GM12878 (cell line): ENCODE measurements at regions not wholly inside any gene's neighbourhood (a gene's known extent, or its start where the extent isn't known, plus 50 kb on each side); places are given as distances from the start of the nearest gene placed in this dataset.

ENCODE experiments used
- ATAC-seq: fragments of 200-7000 bp; cut with Tn5 transposase; 3 replicates; pipeline ENCODE4 v1.9.1; 2020; ENCODE audit warnings: mild to moderate bottlenecking, moderate library complexity
- BruUV-seq: library from RNA; stranded (reverse); fragments of 400-500 nt; replicated peaks from 2 replicates; lab custom pipeline; 2021; lab: Mats Ljungman, UMichigan
- CTCF ChIA-PET: fragments of 300-600 bp; sonication (Branson Sonifier 250); formaldehyde crosslinking; extraction: SDS; loops from one replicate; lab custom pipeline; 2021; ENCODE audit warnings: inconsistent platforms; lab: Yijun Ruan, JAX
- POLR2A ChIA-PET: fragments of 350-600 bp; formaldehyde crosslinking; extraction: SDS; loops from one replicate; lab custom pipeline; 2021; ENCODE audit warnings: inconsistent platforms; lab: Charles Lee
- RAD21 ChIA-PET: fragments of 300-600 bp; sonication (Branson Sonifier 250); formaldehyde crosslinking; loops from one replicate; lab custom pipeline; 2023; ENCODE audit warnings: antibody characterized with exemption; ENCODE audit not compliant: unreplicated experiment; lab: Charles Lee
- SMC1A ChIA-PET: fragments of 300-600 bp; sonication (Branson Sonifier 250); formaldehyde crosslinking; loops from one replicate; lab custom pipeline; 2023; ENCODE audit not compliant: unreplicated experiment, uncharacterized antibody; lab: Charles Lee
- DNase-seq: peaks from one replicate; pipeline ENCODE4 v3.0.0-alpha.2; 2011; ENCODE audit warnings: low read depth, low spot score
- FAIRE-seq: peaks from 3 replicates; lab custom pipeline; 2011; peaks lifted over from hg19 to GRCh38; lab: Jason Lieb, UNC
- H2AFZ ChIP-seq: 2 replicates; pipeline ENCODE4 v1.6.0; 2011; ENCODE audit warnings: low read depth, low read length, control low read depth; ENCODE audit not compliant: control insufficient read depth
- H3K27ac ChIP-seq: 2 replicates; pipeline ENCODE4 v1.5.1; 2011; ENCODE audit warnings: control low read depth; ENCODE audit not compliant: control insufficient read depth, insufficient read depth
- H3K27me3 ChIP-seq, 2 experiments: replicated peaks in 1 of 2; 2 replicates each; pipeline versions ENCODE4 v1.6.0 to v1.6.1; 2011; ENCODE audit warnings: low read length in 1 of 2; ENCODE audit not compliant: control insufficient read depth in 2 of 2, insufficient read depth in 2 of 2
- H3K36me3 ChIP-seq, 2 experiments: 2 replicates each; pipeline ENCODE4 v1.5.1; 2011; ENCODE audit warnings: low read length in 1 of 2; ENCODE audit not compliant: control insufficient read depth in 2 of 2, insufficient read depth in 2 of 2
- H3K4me1 ChIP-seq: 2 replicates; pipeline ENCODE4 v1.6.1; 2011; ENCODE audit warnings: mild to moderate bottlenecking, low read length, moderate library complexity, mixed read lengths; ENCODE audit not compliant: control insufficient read depth, insufficient read depth
- H3K4me2 ChIP-seq: 2 replicates; pipeline ENCODE4 v1.6.0; 2011; ENCODE audit warnings: control low read depth; ENCODE audit not compliant: control insufficient read depth, insufficient read depth
- H3K4me3 ChIP-seq: fragments of 200-600 bp; sonication (generic); 2 replicates; pipeline ENCODE4 v1.5.1; 2016
- H3K79me2 ChIP-seq: 2 replicates; pipeline ENCODE4 v1.6.0; 2011; ENCODE audit warnings: low read length; ENCODE audit not compliant: control insufficient read depth, insufficient read depth
- H3K9ac ChIP-seq: 2 replicates; pipeline ENCODE4 v1.8.0; 2011; ENCODE audit warnings: low read length, control low read depth, mixed read lengths; ENCODE audit not compliant: control insufficient read depth, insufficient read depth
- H3K9me3 ChIP-seq: replicated peaks from 3 replicates; pipeline ENCODE4 v1.5.1; 2011; ENCODE audit warnings: mild to moderate bottlenecking, low read length; ENCODE audit not compliant: control insufficient read depth, insufficient read depth
- H4K20me1 ChIP-seq: 2 replicates; pipeline ENCODE4 v1.6.0; 2011; ENCODE audit not compliant: control insufficient read depth, insufficient read depth
- CBFB ChIP-seq: IDR thresholded peaks from 2 replicates; pipeline ENCODE4 v1.6.1; 2016; ENCODE audit warnings: antibody characterized with exemption, low read depth
- E4F1 ChIP-seq: fragments of 450-650 bp; IDR thresholded peaks from 2 replicates; pipeline ENCODE4 v1.6.1; 2018; ENCODE audit warnings: borderline replicate concordance, mild to moderate bottlenecking; ENCODE audit not compliant: partially characterized antibody
- HDAC6 ChIP-seq: fragments of 200-600 bp; sonication (generic); IDR thresholded peaks from one replicate; pipeline ENCODE4 v1.8.0; 2017; ENCODE audit warnings: antibody characterized with exemption; ENCODE audit not compliant: unreplicated experiment
- MEF2A ChIP-seq: IDR thresholded peaks from 2 replicates; pipeline ENCODE4 v1.6.1; 2011; ENCODE audit warnings: low read depth, mild to moderate bottlenecking, low read length, moderate library complexity; ENCODE audit not compliant: insufficient read depth
- MYB ChIP-seq: fragments of 150-350 bp; IDR thresholded peaks from 2 replicates; pipeline ENCODE4 v1.6.1; 2014; ENCODE audit warnings: mild to moderate bottlenecking, low read depth, low read length, borderline replicate concordance
- POLR2AphosphoS2 ChIP-seq: IDR thresholded peaks from 2 replicates; pipeline ENCODE4 v1.6.1; 2011; ENCODE audit warnings: low read depth, mild to moderate bottlenecking, low read length, improper control_type of control experiment, moderate library complexity
- RAD51 ChIP-seq: fragments of 450-650 bp; IDR thresholded peaks from 2 replicates; pipeline ENCODE4 v1.6.1; 2016; ENCODE audit warnings: moderate library complexity, mild to moderate bottlenecking, inconsistent platforms
- RCOR1 ChIP-seq: conservative IDR thresholded peaks from 2 replicates; pipeline ENCODE4 v1.6.1; 2012; ENCODE audit warnings: low read depth, low read length, improper control_type of control experiment
- SMC3 ChIP-seq: IDR thresholded peaks from 2 replicates; pipeline ENCODE4 v1.6.1; 2011; ENCODE audit warnings: low read length, improper control_type of control experiment, borderline replicate concordance
- ZNF274 ChIP-seq: IDR thresholded peaks from one replicate; pipeline ENCODE4 v1.8.0; 2011; ENCODE audit not compliant: insufficient read length, insufficient read depth
- WGBS: methylation state at CpG from one replicate; pipeline ENCODE4 v1.1.6; 2016; ENCODE audit warnings: low lambda C conversion rate; ENCODE audit not compliant: insufficient replicate concordance, insufficient coverage; ENCODE audit errors: missing lambda C conversion rate; 5-methylcytosine and 5-hydroxymethylcytosine counted together
- in situ Hi-C: fragments of 300-500 bp; cut with MboI; formaldehyde crosslinking; loops from 9 replicates; pipeline ENCODE4 v1.14.3; 2018; ENCODE audit warnings: mixed read lengths
- intact Hi-C: fragments of 100-400 bp; cut with micrococcal nuclease; formaldehyde crosslinking; loops from one replicate; pipeline ENCODE4 v1.14.2; 2022; ENCODE audit not compliant: unreplicated experiment
- TF ChIP-seq, protein P1 (sequence below): fragments of 450-650 bp; IDR thresholded peaks from 2 replicates; pipeline ENCODE4 v1.6.1; 2017; ENCODE audit warnings: borderline replicate concordance

GRCh38 chr16:51402785-51403184, 251.7 kb upstream of the SALL1 start:
- TF ChIP-seq MYB (no peak), RAD51 (no peak), ZNF274 (no peak), POLR2AphosphoS2 (no peak), HDAC6 (no peak), MEF2A (no peak), RCOR1 (no peak), CBFB (no peak), SMC3 (no peak), E4F1 (no peak)
- TF ChIP-seq, protein P1, sequence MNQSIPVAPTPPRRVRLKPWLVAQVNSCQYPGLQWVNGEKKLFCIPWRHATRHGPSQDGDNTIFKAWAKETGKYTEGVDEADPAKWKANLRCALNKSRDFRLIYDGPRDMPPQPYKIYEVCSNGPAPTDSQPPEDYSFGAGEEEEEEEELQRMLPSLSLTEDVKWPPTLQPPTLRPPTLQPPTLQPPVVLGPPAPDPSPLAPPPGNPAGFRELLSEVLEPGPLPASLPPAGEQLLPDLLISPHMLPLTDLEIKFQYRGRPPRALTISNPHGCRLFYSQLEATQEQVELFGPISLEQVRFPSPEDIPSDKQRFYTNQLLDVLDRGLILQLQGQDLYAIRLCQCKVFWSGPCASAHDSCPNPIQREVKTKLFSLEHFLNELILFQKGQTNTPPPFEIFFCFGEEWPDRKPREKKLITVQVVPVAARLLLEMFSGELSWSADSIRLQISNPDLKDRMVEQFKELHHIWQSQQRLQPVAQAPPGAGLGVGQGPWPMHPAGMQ: no peak
- POLR2A ChIA-PET: no interaction called here
- Histone ChIP-seq H2AFZ (no peak overlapping the region), H3K36me3 (no peaks in the 10 kb centered on the region), H4K20me1 (no peaks in the 10 kb centered on the region), H3K4me3 (no peak overlapping the region), H3K79me2 (no peaks in the 10 kb centered on the region), H3K9ac (no peak overlapping the region), H3K4me1 (no peaks in the 10 kb centered on the region), H3K4me2 (no peak overlapping the region), H3K9me3 (no peaks in the 10 kb centered on the region), H3K27ac (no peak overlapping the region), H3K27me3 (no peaks in the 10 kb centered on the region)
- intact Hi-C loops: loop anchor here (10.0 kb wide), 1 partner anchor 172 kb away; no protein-coding TSS in a partner anchor
- SMC1A ChIA-PET: no interaction called here
- in situ Hi-C loops: no loop called here
- RAD21 ChIA-PET: no interaction called here
- FAIRE-seq: no peak
- BruUV-seq: no TSS peak
- DNase-seq: no peak
- 30% methylated on average over 3 of the region's 3 CpGs for WGBS
- ATAC-seq: no peak
- CTCF ChIA-PET: no interaction called here
